Stimulated activated naive B cell treated with anti-CD40 and anti-IgM and Interleukin-4, amounts not matched to agents 10 μg/mL and 1 μg/mL and 100 μg/mL, for 72 hours (primary cell): ENCODE measurements at regions not wholly inside any gene's neighbourhood (a gene's known extent, or its start where the extent isn't known, plus 50 kb on each side); places are given as distances from the start of the nearest gene placed in this dataset.

Source experiments
- ATAC-seq, 2 donors: fragments of 150-1000 bp; cut with Tn5 transposase; replicated peaks; 2 replicates each; pipeline ENCODE4 v1.10.0; 2021; ENCODE audit warnings: moderate library complexity in 1 of 2
- DNase-seq: peaks from one replicate; pipeline ENCODE4 v3.0.0; 2021
- H3K27ac Mint-ChIP-seq: one replicate; pipeline ENCODE4 v1.8.0; 2022; ENCODE audit warnings: mild to moderate bottlenecking, mixed read lengths
- H3K27me3 Mint-ChIP-seq, 2 donors: one replicate each; pipeline ENCODE4 v1.8.0; 2022; ENCODE audit warnings: mixed read lengths in 2 of 2
- H3K36me3 Mint-ChIP-seq, 2 donors: one replicate each; pipeline ENCODE4 v1.8.0; 2022; ENCODE audit warnings: mixed read lengths in 2 of 2, mild to moderate bottlenecking in 1 of 2
- H3K4me1 Mint-ChIP-seq, 2 donors: one replicate each; pipeline ENCODE4 v1.8.0; 2022; ENCODE audit warnings: mixed read lengths in 2 of 2, mild to moderate bottlenecking in 1 of 2
- H3K4me3 Mint-ChIP-seq, 2 donors: one replicate each; pipeline ENCODE4 v1.8.0; 2022; ENCODE audit warnings: mild to moderate bottlenecking in 2 of 2, mixed read lengths in 2 of 2, moderate library complexity in 1 of 2
- H3K9me3 Mint-ChIP-seq, 2 donors: one replicate each; pipeline ENCODE4 v1.8.0; 2022; ENCODE audit warnings: mixed read lengths in 2 of 2, mild to moderate bottlenecking in 1 of 2

DNA sequence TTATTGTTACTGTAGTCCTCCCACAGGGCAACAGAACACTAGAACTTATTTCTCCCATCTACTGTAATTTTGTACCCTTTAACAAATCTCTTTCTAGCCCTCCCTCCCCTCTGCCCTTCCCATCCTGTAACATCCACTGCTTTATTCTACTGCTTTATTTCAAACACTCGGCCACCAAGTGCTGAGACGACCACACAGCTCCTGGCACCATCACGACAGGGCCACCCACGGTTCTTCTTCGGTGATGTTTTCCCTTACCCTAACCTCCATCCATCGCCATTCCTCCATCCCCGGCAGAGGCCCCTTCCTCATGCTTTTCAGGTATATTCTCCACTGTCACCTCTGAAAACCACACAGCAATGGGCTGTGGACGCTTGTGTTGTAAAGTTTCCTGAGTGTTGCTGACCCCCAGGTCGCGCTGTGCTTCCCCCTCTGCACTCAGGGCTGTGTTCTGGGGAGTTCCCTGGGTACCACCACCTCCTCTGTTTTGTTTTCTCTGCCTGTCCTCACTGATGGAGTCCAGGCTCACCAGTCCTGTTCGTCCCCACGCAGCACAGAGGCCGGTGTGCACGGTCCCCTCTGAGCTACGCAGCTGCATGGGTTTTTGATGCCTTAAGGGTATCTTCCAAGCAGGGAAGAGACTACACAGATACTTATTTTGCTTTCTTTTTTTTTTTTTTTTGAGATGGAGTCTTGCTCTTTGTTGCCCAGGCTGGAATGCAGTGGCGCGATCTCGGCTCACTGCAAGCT, 207.2 kb upstream of the TMEM132C start:
- DNase-seq: no peak
- no peaks in the 10 kb centered on the region for H3K36me3 Mint-ChIP-seq
- no peaks in the 10 kb centered on the region for H3K4me1 Mint-ChIP-seq
- no peak for ATAC-seq
- H3K27me3 Mint-ChIP-seq: no peaks in the 10 kb centered on the region
- H3K27ac Mint-ChIP-seq: no peak overlapping the region
- no peak overlapping the region for H3K4me3 Mint-ChIP-seq
- H3K9me3 Mint-ChIP-seq: peaks cover 2 to 7% of the 10 kb centered on the region in 2 donors

DNA sequence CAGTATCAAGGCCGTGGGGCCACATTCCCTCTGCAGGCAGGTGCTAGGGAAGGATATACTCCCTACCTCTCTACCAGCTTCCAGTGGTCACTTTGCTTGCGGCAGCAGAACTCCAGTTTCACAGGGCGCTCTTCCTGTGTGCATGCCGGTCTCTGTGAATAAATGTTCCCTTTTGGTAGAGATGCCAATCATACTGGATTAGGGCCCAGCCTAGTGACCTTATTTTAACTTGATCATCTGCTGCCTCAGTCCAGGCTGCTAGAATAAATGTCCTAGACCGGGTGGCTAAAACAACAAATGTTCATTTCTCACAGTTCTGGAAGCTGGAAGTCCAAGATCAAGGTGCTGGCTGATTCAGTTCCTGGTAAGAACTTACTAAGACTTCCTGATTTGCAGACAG, 198.8 kb upstream of the TMEM132C start:
- no peak for ATAC-seq
- Mint-ChIP-seq H3K4me3 (no peak overlapping the region), H3K27me3 (no peaks in the 10 kb centered on the region), H3K27ac (no peak overlapping the region), H3K36me3 (no peaks in the 10 kb centered on the region), H3K4me1 (no peaks in the 10 kb centered on the region), H3K9me3 (peaks cover 4 to 5% of the 10 kb centered on the region in 2 donors)
- DNase-seq: no peak

DNA sequence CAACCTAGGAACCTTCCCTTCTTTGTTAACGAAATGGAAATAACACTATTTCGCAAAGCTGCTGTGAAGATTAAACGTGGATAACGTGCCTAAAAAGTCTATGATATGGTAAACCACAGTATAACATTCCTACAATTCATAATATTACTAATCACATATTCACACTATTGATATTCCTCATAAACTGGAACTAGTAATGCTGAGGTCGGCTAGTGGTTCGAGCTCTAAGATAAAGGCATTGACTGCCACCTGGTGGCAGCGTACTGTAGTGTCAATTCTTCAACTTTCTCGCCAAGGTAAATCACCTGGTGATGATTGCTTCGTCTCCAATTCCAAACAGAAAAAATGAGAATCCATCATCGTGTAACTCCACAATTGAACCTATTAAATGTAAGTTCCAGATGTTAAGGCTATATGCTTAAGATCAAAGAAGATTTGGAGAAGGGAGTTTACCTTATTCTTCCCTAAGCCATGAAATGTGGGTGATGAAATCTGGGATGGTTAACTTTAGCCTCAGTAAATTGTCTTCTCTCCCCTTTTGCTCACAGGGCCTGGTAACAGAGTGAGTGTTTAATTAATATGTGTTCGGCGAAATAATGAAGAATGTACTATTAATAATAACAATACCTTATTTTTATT, 197.5 kb upstream of the TMEM132C start:
- Mint-ChIP-seq H3K4me1 (no peaks in the 10 kb centered on the region), H3K36me3 (no peaks in the 10 kb centered on the region), H3K9me3 (peaks cover 0 to 5% of the 10 kb centered on the region in 2 donors), H3K27me3 (no peaks in the 10 kb centered on the region), H3K27ac (no peak overlapping the region), H3K4me3 (no peak overlapping the region)
- no peak for DNase-seq
- peak; percentile 34 to 42 for ATAC-seq

DNA sequence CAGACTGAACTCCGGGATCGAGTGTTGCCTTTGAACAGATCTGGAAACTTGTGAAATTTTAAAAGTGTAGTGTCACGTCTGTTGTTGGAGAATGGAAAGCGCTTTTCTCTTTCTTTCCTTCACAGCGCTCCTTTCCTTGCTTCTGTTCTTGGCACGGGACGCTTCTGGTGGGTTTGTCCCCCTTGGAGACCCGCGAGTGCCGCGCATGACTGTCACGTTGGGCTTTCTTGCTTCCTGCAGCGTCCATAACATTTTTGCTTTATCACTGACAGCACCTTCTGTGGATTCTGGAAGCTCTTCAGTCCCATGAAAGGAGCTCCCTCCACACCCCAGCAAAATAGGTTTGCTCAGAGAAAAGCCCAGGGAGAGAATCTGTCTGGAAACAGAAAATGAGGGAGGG, 193.0 kb upstream of the TMEM132C start:
- Mint-ChIP-seq H3K4me3 (no peak overlapping the region), H3K27ac (no peak overlapping the region)

DNA sequence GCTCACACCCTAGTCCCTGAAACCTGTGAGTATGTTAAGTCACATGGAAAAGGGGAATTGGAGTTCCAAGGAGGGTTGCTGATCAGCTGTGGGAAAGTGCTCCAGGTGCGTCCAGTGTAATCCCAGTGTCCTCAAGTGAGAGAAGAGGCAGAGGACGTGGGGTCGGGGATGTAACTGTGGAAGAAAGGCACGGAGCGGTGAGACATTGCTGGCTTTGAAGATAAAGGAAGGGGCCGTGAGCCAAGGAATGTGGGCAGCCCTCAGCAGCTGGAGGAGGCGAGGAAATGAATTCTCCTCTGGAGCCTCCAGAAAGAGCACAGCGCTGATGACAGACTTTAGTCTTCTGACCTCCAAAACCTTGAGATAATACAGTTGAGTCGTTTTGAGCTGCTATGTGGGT, 191.6 kb upstream of the TMEM132C start:
- ATAC-seq: no peak
- no peak overlapping the region for H3K4me3 Mint-ChIP-seq
- H3K27me3 Mint-ChIP-seq: no peaks in the 10 kb centered on the region
- H3K9me3 Mint-ChIP-seq: peaks cover 7 to 8% of the 10 kb centered on the region in 2 donors
- H3K4me1 Mint-ChIP-seq: no peaks in the 10 kb centered on the region
- H3K36me3 Mint-ChIP-seq: no peaks in the 10 kb centered on the region
- no peak for DNase-seq
- H3K27ac Mint-ChIP-seq: no peak overlapping the region

More for the DNA sequence above, 193.0 kb upstream of the TMEM132C start:
- DNase-seq (no peak), ATAC-seq (no peak)
- peaks cover 8 to 9% of the 10 kb centered on the region in 2 donors for H3K9me3 Mint-ChIP-seq
- H3K4me1 Mint-ChIP-seq: no peaks in the 10 kb centered on the region
- H3K36me3 Mint-ChIP-seq: no peaks in the 10 kb centered on the region
- no peaks in the 10 kb centered on the region for H3K27me3 Mint-ChIP-seq

DNA sequence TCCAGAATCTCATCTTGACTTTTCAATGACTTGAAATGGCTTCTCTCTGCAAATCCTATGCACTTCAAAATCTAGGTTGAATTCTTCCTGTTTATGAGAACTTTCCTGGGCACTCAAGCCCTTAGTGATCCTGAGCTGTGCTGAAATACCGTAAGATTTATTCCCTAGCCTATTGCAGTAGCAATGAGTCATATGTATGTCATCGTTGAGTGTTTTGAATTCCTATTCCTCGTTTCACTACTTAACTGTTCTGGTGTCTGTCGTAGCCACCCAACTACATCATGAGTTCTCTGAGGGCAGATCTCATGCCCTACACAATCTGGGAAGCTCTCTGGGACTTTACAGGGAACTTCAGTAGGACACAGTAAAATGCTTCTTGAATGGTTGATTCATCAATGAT, 190.8 kb upstream of the TMEM132C start:
- Mint-ChIP-seq H3K4me3 (no peak overlapping the region), H3K27ac (no peak overlapping the region), H3K4me1 (no peaks in the 10 kb centered on the region), H3K9me3 (peaks cover 7 to 8% of the 10 kb centered on the region in 2 donors), H3K36me3 (no peaks in the 10 kb centered on the region), H3K27me3 (no peaks in the 10 kb centered on the region)
- no peak for ATAC-seq
- DNase-seq: no peak

DNA sequence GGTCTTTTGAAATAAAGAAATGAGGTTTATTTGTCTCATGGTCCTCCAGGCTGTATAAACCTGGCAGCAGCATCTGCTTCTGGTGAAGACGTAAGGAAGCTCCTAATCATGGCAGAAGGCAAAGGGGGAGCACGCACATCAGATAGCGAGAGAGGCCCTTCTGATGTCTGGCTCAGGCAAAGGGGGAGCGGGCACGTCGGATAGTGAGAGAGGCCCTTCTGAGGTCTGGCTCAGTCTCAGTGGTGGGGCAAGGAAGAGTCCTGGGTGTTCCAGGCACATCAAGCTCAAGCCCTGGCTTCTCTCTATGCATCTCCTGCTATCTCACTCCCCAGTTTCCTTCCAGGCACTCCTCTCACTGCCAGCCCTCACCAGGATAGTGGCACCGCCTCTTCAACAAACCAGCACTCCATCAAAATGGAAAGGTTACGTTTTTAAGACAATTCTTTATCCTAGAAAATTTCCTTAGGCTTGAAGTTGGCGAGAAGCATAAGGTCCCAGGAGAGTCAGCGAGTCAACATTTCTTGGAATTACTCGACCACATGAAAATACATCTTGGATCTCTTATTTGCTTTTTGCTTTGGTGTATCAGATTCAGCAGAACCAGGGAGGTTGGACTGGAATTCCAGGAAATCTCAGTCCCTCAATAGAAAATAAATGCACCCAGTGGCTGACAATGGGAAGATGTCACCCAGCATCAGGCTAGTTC, 189.6 kb upstream of the TMEM132C start:
- H3K4me1 Mint-ChIP-seq: no peaks in the 10 kb centered on the region
- no peak for ATAC-seq
- no peaks in the 10 kb centered on the region for H3K27me3 Mint-ChIP-seq
- no peaks in the 10 kb centered on the region for H3K36me3 Mint-ChIP-seq
- peaks cover 7 to 8% of the 10 kb centered on the region in 2 donors for H3K9me3 Mint-ChIP-seq
- H3K27ac Mint-ChIP-seq: no peak overlapping the region
- DNase-seq: no peak
- H3K4me3 Mint-ChIP-seq: no peak overlapping the region

DNA sequence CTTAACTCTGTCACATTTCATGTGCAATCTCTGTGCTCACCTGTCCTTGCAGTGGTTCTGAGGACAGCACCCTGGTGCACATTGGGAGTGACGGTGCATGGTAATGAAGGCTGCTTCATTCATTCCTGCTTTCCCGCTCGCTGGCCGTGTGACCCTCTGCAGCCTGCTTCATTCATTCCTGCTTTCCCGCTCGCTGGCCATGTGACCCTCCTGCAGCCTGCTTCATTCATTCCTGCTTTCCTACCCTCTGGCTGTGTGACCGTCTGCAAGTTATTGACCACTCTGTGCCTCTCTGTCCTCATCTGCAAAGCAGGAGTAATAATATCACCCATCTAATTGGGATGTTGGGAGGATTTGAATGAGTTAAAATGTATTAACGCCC, 189.1 kb upstream of the TMEM132C start:
- H3K27ac Mint-ChIP-seq: no peak overlapping the region
- ATAC-seq: no peak
- no peak overlapping the region for H3K4me3 Mint-ChIP-seq
- no peaks in the 10 kb centered on the region for H3K36me3 Mint-ChIP-seq
- H3K9me3 Mint-ChIP-seq: peaks cover 7 to 8% of the 10 kb centered on the region in 2 donors
- no peaks in the 10 kb centered on the region for H3K27me3 Mint-ChIP-seq
- no peaks in the 10 kb centered on the region for H3K4me1 Mint-ChIP-seq
- DNase-seq: no peak

DNA sequence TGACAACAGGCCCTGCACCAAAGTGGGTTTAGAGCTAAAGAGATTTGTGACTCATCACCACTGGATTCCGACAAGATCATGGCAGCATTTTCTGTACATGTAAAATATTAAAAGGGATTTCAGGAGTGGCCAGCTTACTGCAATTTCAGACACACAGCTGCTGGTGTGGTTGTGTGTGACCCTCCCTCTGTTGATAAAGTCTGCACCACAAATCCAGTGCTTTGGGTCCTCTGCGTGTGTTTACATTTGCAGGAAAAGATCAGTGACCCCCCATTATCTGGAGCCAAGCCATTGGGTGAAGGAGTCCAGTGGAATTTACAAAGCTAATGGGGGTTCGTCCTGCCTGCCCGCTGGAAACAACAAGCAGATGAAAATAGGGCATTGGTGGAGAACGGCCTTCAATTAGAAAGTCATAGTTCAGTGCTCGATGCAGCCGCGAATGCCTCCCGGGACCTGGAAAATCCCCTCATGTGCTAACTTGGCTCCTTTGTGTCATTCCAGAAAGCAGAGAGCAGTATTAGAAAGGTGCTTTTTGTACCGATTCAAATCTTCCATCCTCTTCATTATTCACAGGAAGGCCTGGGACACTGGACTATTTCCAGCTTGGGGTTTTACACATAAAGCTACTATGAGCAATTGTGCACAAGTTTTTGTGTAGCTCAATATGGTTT, 188.5 kb upstream of the TMEM132C start:
- no peak for ATAC-seq
- no peaks in the 10 kb centered on the region for H3K4me1 Mint-ChIP-seq
- no peak overlapping the region for H3K4me3 Mint-ChIP-seq
- DNase-seq: no peak
- H3K9me3 Mint-ChIP-seq: peaks cover 7 to 8% of the 10 kb centered on the region in 2 donors
- H3K27ac Mint-ChIP-seq: no peak overlapping the region
- H3K27me3 Mint-ChIP-seq: no peaks in the 10 kb centered on the region
- no peaks in the 10 kb centered on the region for H3K36me3 Mint-ChIP-seq

DNA sequence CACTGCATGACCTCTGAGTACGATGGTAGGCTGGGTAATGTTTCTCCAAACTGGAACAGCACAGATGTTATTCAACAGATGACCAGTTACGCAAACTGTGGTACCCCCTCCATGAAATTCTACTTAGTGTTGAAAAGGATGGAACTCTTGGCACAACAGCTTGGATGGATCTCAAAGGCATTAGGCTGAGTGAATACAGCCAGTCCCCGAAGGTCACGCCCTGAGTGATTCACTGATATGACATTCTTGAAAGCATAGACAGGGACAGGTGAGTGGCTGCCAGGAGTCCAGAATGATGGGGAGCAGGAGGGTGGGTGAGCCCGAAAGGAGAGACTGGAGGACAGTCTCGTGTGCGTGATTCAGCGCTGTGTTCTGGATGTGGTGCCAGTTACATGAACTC, 187.5 kb upstream of the TMEM132C start:
- no peak for ATAC-seq
- H3K36me3 Mint-ChIP-seq: no peaks in the 10 kb centered on the region
- H3K4me3 Mint-ChIP-seq: no peak overlapping the region

DNA sequence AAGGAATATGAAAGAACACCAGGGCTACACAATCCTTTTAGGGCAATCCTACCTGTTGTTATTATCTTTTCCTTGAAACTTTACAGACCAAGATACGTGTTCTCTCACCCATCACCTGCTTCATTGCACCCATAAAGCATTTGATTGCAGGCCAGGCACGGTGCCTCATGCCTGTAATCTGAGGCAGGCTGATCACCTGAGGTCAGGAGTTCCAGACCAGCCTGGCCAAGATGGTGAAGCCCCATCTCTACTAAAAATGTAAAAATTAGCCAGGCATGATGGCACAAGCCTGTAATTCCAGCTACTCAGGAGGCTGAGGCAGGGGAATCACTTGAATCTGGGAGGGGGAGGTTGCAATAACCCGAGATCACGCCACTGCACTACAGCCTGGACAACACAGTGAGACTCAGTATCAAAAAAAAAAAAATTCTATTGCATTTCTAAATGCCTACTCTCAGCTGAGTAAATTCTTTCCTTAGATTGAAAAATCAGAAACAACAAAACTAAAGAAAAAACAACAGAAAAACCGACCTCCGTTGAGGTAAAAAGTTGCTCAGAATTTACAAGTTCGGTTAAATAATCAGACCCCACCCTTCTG, 183.7 kb upstream of the TMEM132C start:
- ATAC-seq: no peak
- Mint-ChIP-seq H3K27ac (no peak overlapping the region), H3K4me1 (no peaks in the 10 kb centered on the region), H3K9me3 (peaks cover 2 to 8% of the 10 kb centered on the region in 2 donors), H3K4me3 (no peak overlapping the region), H3K27me3 (no peaks in the 10 kb centered on the region), H3K36me3 (no peaks in the 10 kb centered on the region)
- DNase-seq: no peak

More for the DNA sequence above, 187.5 kb upstream of the TMEM132C start:
- H3K27me3 Mint-ChIP-seq: no peaks in the 10 kb centered on the region
- H3K4me1 Mint-ChIP-seq: no peaks in the 10 kb centered on the region
- no peak for DNase-seq
- no peak overlapping the region for H3K27ac Mint-ChIP-seq
- peaks cover 7 to 8% of the 10 kb centered on the region in 2 donors for H3K9me3 Mint-ChIP-seq

DNA sequence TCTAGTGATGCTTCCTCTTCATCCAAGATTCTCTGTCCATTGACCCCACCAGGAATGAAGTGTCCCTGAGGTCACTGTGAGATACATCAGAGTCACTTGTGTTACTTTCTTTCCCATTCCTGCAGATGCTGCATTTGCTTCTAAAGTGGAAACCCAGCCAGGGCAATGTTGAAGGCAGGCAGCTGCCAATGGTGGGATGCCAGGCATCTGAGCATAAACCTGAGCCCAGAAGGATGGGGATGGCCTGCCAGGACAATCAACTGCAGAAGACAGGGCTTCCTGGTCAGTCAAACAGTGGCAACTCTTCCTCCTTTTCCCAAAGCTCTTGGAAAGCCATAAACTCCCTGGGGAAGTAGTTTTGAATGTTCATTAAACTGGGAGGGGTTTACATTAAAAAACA, 178.0 kb upstream of the TMEM132C start:
- Mint-ChIP-seq H3K27me3 (no peaks in the 10 kb centered on the region), H3K4me3 (no peak overlapping the region), H3K27ac (no peak overlapping the region), H3K4me1 (no peaks in the 10 kb centered on the region), H3K36me3 (no peaks in the 10 kb centered on the region), H3K9me3 (peaks cover 9 to 16% of the 10 kb centered on the region in 2 donors)
- ATAC-seq (no peak), DNase-seq (no peak)

DNA sequence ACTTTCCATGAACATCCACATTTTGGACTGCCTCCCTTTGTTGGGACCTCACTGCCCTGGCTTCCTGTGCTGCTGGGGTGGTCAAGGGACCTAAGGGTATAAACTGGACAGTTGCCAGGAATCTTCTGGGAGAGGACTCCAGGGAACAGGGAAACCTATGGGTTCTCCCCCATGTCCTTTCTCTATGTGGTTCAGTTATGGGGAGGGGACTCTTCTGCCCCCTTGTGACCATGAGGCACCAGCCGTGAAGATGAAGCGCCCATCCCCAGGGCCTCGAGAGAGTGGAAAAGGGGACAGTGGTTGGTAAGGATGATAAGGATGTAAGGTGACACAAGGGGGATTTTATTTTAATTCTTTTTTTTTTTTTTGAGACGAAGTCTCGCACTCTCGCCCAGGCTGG, 177.0 kb upstream of the TMEM132C start:
- H3K4me1 Mint-ChIP-seq: no peaks in the 10 kb centered on the region
- H3K36me3 Mint-ChIP-seq: no peaks in the 10 kb centered on the region
- H3K27ac Mint-ChIP-seq: no peak overlapping the region
- H3K27me3 Mint-ChIP-seq: no peaks in the 10 kb centered on the region
- H3K9me3 Mint-ChIP-seq: peaks cover 9 to 16% of the 10 kb centered on the region in 2 donors
- no peak for ATAC-seq
- DNase-seq: no peak
- no peak overlapping the region for H3K4me3 Mint-ChIP-seq

DNA sequence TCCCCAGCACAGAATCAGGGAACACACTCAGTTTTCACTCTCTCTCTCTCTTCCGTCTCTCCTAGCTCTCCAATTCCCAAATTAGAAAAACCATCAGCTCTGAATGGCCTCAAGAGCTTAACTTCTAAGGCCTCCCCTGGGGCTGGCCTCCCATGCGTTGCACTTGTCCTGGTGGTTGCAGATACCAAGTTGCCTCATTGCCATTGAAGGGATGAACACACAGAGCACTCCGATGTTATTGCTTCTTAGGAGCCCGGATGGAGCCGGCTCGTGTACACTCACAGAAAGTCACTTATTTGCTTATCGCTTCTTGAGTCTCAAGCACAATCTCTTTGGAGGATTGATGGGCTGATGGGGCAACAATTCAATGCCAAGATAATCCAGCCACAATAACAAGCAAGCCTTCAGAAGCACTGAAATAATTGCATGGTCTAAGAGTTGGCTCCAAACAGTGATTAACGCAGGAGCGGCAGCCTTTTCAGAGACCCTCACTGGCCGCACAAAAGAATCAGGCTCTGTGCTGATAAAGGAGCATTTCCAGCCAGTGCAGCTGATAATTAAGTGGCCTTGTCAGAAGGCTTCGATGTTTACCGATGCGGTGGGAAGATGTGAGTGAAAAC, 175.8 kb upstream of the TMEM132C start:
- peaks cover 9 to 16% of the 10 kb centered on the region in 2 donors for H3K9me3 Mint-ChIP-seq
- no peaks in the 10 kb centered on the region for H3K4me1 Mint-ChIP-seq
- no peak overlapping the region for H3K27ac Mint-ChIP-seq
- H3K36me3 Mint-ChIP-seq: no peaks in the 10 kb centered on the region
- DNase-seq: no peak
- no peak for ATAC-seq
- no peak overlapping the region for H3K4me3 Mint-ChIP-seq
- H3K27me3 Mint-ChIP-seq: no peaks in the 10 kb centered on the region
